ENCODE measurements at regions not wholly inside any gene's neighbourhood (a gene's known extent, or its start where the extent isn't known, plus 50 kb on each side); places are given as distances from the start of the nearest gene placed in this dataset.
"Not testable (repeated sequence)": the region's sequence is repeated elsewhere in the genome, so short reads cannot be mapped to it uniquely, and the experiment has no call there.

- ATAC-seq = no peak
- Mint-ChIP-seq H3K9me3 (peaks cover 18 to 24% of the 10 kb centered on the region in 2 donors), H3K4me1 (no peaks in the 10 kb centered on the region), H3K36me3 (peaks cover 11% of the 10 kb centered on the region), H3K27ac (no peak overlapping the region), H3K4me3 (no peak overlapping the region), H3K27me3 (ENCODE audit: low read depth in 2 of 2) (no peaks in the 10 kb centered on the region)
- no peak overlapping the region for H3K4me3 ChIP-seq (ENCODE audit: low read length)
- H3K27ac ChIP-seq (ENCODE audit: low read length) = no peak overlapping the region
- H3K36me3 ChIP-seq (ENCODE audit: control insufficient read depth, insufficient read depth, low read length) = no peaks in the 10 kb centered on the region
- H3K9me3 ChIP-seq (ENCODE audit: control insufficient read depth, insufficient read depth, low read length) = peaks cover 17% of the 10 kb centered on the region
- 87% methylated on average over 6 of the region's 6 CpGs for WGBS (ENCODE audit: insufficient coverage)
- intact Hi-C loops (cut with micrococcal nuclease) = no loop called here
- H3K27me3 ChIP-seq (ENCODE audit: control insufficient read depth, insufficient read depth, low read length) = no peaks in the 10 kb centered on the region
- no peak for DNase-seq
- H3K4me1 ChIP-seq (ENCODE audit: control insufficient read depth, insufficient read depth, low read length) = no peaks in the 10 kb centered on the region
- no peak for TF ChIP-seq CTCF (IDR thresholded peaks at IDR 0.05)
Measured at GRCh38 chr10:57053530-57053929, 692.5 kb upstream of the ZWINT start.

- 45% methylated on average over 2 of the region's 2 CpGs for WGBS (ENCODE audit: insufficient coverage)
- H3K9me3 ChIP-seq (ENCODE audit: control insufficient read depth, insufficient read depth, low read length) = peaks cover 17% of the 10 kb centered on the region
- intact Hi-C loops (cut with micrococcal nuclease) = no loop called here
- no peak for TF ChIP-seq CTCF (IDR thresholded peaks at IDR 0.05)
- no peaks in the 10 kb centered on the region for H3K36me3 ChIP-seq (ENCODE audit: control insufficient read depth, insufficient read depth, low read length)
- no peaks in the 10 kb centered on the region for H3K27me3 Mint-ChIP-seq (ENCODE audit: low read depth in 2 of 2)
- H3K4me3 ChIP-seq (ENCODE audit: low read length) = no peak overlapping the region
- H3K4me3 Mint-ChIP-seq = no peak overlapping the region
- no peak for ATAC-seq
- H3K27ac Mint-ChIP-seq = no peak overlapping the region
- peaks cover 14 to 22% of the 10 kb centered on the region in 2 donors for H3K9me3 Mint-ChIP-seq
- H3K4me1 ChIP-seq (ENCODE audit: control insufficient read depth, insufficient read depth, low read length) = no peaks in the 10 kb centered on the region
- H3K27ac ChIP-seq (ENCODE audit: low read length) = no peak overlapping the region
- no peak for DNase-seq
- H3K27me3 ChIP-seq (ENCODE audit: control insufficient read depth, insufficient read depth, low read length) = no peaks in the 10 kb centered on the region
- no peaks in the 10 kb centered on the region for H3K36me3 Mint-ChIP-seq
- no peaks in the 10 kb centered on the region for H3K4me1 Mint-ChIP-seq
Measured at GRCh38 chr10:57049096-57049495, 688.0 kb upstream of the ZWINT start.

GRCh38 chr10:57038531-57038930 lies 677.5 kb upstream of the ZWINT start:
- Histone ChIP-seq H3K27ac (ENCODE audit: low read length) (no peak overlapping the region), H3K36me3 (ENCODE audit: control insufficient read depth, insufficient read depth, low read length) (no peaks in the 10 kb centered on the region), H3K27me3 (ENCODE audit: control insufficient read depth, insufficient read depth, low read length) (no peaks in the 10 kb centered on the region), H3K4me1 (ENCODE audit: control insufficient read depth, insufficient read depth, low read length) (no peaks in the 10 kb centered on the region), H3K4me3 (ENCODE audit: low read length) (no peak overlapping the region), H3K9me3 (ENCODE audit: control insufficient read depth, insufficient read depth, low read length) (no peaks in the 10 kb centered on the region)
- ATAC-seq = no peak
- Mint-ChIP-seq H3K36me3 (no peaks in the 10 kb centered on the region), H3K4me3 (no peak overlapping the region), H3K9me3 (peaks cover 11 to 14% of the 10 kb centered on the region in 2 donors), H3K27me3 (ENCODE audit: low read depth in 2 of 2) (no peaks in the 10 kb centered on the region), H3K4me1 (no peaks in the 10 kb centered on the region), H3K27ac (no peak overlapping the region)
- WGBS (ENCODE audit: insufficient coverage) = no CpG with 5 or more reads among the region's 2 CpGs
- TF ChIP-seq CTCF (IDR thresholded peaks at IDR 0.05) = no peak
- DNase-seq = no peak
- intact Hi-C loops (cut with micrococcal nuclease) = no loop called here

GRCh38 chr10:57035310-57035709 lies 674.3 kb upstream of the ZWINT start:
- Mint-ChIP-seq H3K4me1 (no peaks in the 10 kb centered on the region), H3K27ac (no peak overlapping the region), H3K9me3 (peaks cover 13 to 29% of the 10 kb centered on the region in 2 donors), H3K4me3 (no peak overlapping the region), H3K27me3 (ENCODE audit: low read depth in 2 of 2) (no peaks in the 10 kb centered on the region), H3K36me3 (peaks cover 13% of the 10 kb centered on the region)
- 92% methylated on average over 2 of the region's 2 CpGs for WGBS (ENCODE audit: insufficient coverage)
- no peak for TF ChIP-seq CTCF (IDR thresholded peaks at IDR 0.05)
- H3K27ac ChIP-seq (ENCODE audit: low read length) = no peak overlapping the region
- H3K4me1 ChIP-seq (ENCODE audit: control insufficient read depth, insufficient read depth, low read length) = no peaks in the 10 kb centered on the region
- H3K4me3 ChIP-seq (ENCODE audit: low read length) = no peak overlapping the region
- H3K9me3 ChIP-seq (ENCODE audit: control insufficient read depth, insufficient read depth, low read length) = peaks cover 13% of the 10 kb centered on the region
- ATAC-seq = no peak
- H3K27me3 ChIP-seq (ENCODE audit: control insufficient read depth, insufficient read depth, low read length) = no peaks in the 10 kb centered on the region
- intact Hi-C loops (cut with micrococcal nuclease) = no loop called here
- DNase-seq = no peak
- H3K36me3 ChIP-seq (ENCODE audit: control insufficient read depth, insufficient read depth, low read length) = no peaks in the 10 kb centered on the region

GRCh38 chr10:57032301-57032700 lies 671.2 kb upstream of the ZWINT start:
- H3K27me3 ChIP-seq (ENCODE audit: control insufficient read depth, insufficient read depth, low read length); H3K27ac ChIP-seq (ENCODE audit: low read length); intact Hi-C loops (cut with micrococcal nuclease); H3K4me1 ChIP-seq (ENCODE audit: control insufficient read depth, insufficient read depth, low read length); DNase-seq; H3K27ac Mint-ChIP-seq; H3K4me1 Mint-ChIP-seq; H3K4me3 Mint-ChIP-seq; H3K36me3 ChIP-seq (ENCODE audit: control insufficient read depth, insufficient read depth, low read length); H3K4me3 ChIP-seq (ENCODE audit: low read length); H3K27me3 Mint-ChIP-seq (ENCODE audit: low read depth in 2 of 2); ATAC-seq: not testable (repeated sequence)
- Mint-ChIP-seq H3K36me3 (peaks cover 20% of the 10 kb centered on the region), H3K9me3 (peaks cover 12 to 25% of the 10 kb centered on the region in 2 donors)
- H3K9me3 ChIP-seq (ENCODE audit: control insufficient read depth, insufficient read depth, low read length) = peaks cover 13% of the 10 kb centered on the region
- WGBS (ENCODE audit: insufficient coverage) = 86% methylated on average over 5 of the region's 5 CpGs
